GM23338 (cell line): ENCODE measurements at regions not wholly inside any gene's neighbourhood (a gene's known extent, or its start where the extent isn't known, plus 50 kb on each side); places are given as distances from the start of the nearest gene placed in this dataset.

Experiments
- ATAC-seq: fragments of 200-7000 bp; cut with Tn5 transposase; 3 replicates; pipeline ENCODE4 v1.9.1; 2020
- DNase-seq: peaks from one replicate; pipeline ENCODE4 v3.0.0-alpha.2; 2015; ENCODE audit warnings: low spot score
- H2AFZ ChIP-seq: fragments of 200-600 bp; sonication (generic); 2 replicates; pipeline ENCODE4 v1.8.0; 2016; ENCODE audit warnings: antibody characterized with exemption, mild to moderate bottlenecking, moderate library complexity
- H3F3A ChIP-seq: fragments of 200-600 bp; sonication (generic); replicated peaks from 2 replicates; pipeline ENCODE4 v1.8.0; 2017; ENCODE audit warnings: antibody characterized with exemption, mixed run types, low read depth
- H3K27ac ChIP-seq: fragments of 200-600 bp; sonication (generic); 2 replicates; pipeline ENCODE4 v1.6.1; 2016; ENCODE audit warnings: low read depth
- H3K27me3 ChIP-seq: fragments of 200-600 bp; sonication (generic); 2 replicates; pipeline ENCODE4 v1.8.0; 2016; ENCODE audit warnings: mild to moderate bottlenecking, mixed run types, moderate library complexity; ENCODE audit not compliant: insufficient read depth
- H3K36me3 ChIP-seq: fragments of 200-600 bp; sonication (generic); 2 replicates; pipeline ENCODE4 v1.8.0; 2016; ENCODE audit warnings: mild to moderate bottlenecking; ENCODE audit not compliant: insufficient read depth
- H3K4me1 ChIP-seq: fragments of 200-600 bp; sonication (generic); 2 replicates; pipeline ENCODE4 v1.8.0; 2016; ENCODE audit warnings: mild to moderate bottlenecking, moderate library complexity; ENCODE audit not compliant: insufficient read depth
- H3K4me2 ChIP-seq: fragments of 200-600 bp; sonication (generic); 2 replicates; pipeline ENCODE4 v1.7.1; 2017; ENCODE audit warnings: mixed run types
- H3K4me3 ChIP-seq: fragments of 200-600 bp; sonication (generic); 2 replicates; pipeline ENCODE4 v1.6.1; 2016; ENCODE audit warnings: mixed run types
- H3K79me2 ChIP-seq: fragments of 200-600 bp; sonication (generic); replicated peaks from 2 replicates; pipeline ENCODE4 v1.8.0; 2017; ENCODE audit warnings: mild to moderate bottlenecking; ENCODE audit not compliant: insufficient read depth
- H3K9me2 ChIP-seq: fragments of 200-600 bp; sonication (generic); 2 replicates; pipeline ENCODE4 v1.8.0; 2017; ENCODE audit not compliant: insufficient read depth
- H4K20me1 ChIP-seq: fragments of 200-600 bp; sonication (generic); replicated peaks from 2 replicates; pipeline ENCODE4 v1.8.0; 2017; ENCODE audit warnings: mild to moderate bottlenecking; ENCODE audit not compliant: insufficient read depth
- H3K27ac Mint-ChIP-seq: 2 replicates; pipeline ENCODE4 v1.8.0; 2020; ENCODE audit warnings: inconsistent platforms, mild to moderate bottlenecking, moderate library complexity, mixed read lengths
- H3K27me3 Mint-ChIP-seq: 3 replicates; pipeline ENCODE4 v1.8.0; 2022; ENCODE audit warnings: low read depth, mild to moderate bottlenecking, moderate library complexity, mixed read lengths, inconsistent platforms; ENCODE audit not compliant: insufficient read depth, poor library complexity
- H3K36me3 Mint-ChIP-seq: 3 replicates; pipeline ENCODE4 v1.8.0; 2021; ENCODE audit warnings: low read depth, mild to moderate bottlenecking, inconsistent platforms, moderate library complexity, mixed read lengths
- H3K4me1 Mint-ChIP-seq: 3 replicates; pipeline ENCODE4 v1.8.0; 2020; ENCODE audit warnings: mild to moderate bottlenecking, inconsistent platforms, mixed read lengths
- H3K4me3 Mint-ChIP-seq: 3 replicates; pipeline ENCODE4 v1.8.0; 2021; ENCODE audit warnings: moderate library complexity, mild to moderate bottlenecking, inconsistent platforms, mixed read lengths
- H3K9me3 Mint-ChIP-seq: 3 replicates; pipeline ENCODE4 v1.8.0; 2020; ENCODE audit warnings: moderate library complexity, mild to moderate bottlenecking, inconsistent platforms, mixed read lengths
- CREB1 ChIP-seq: fragments of 250-450 bp; sonication (Bioruptor Pico); IDR thresholded peaks from 2 replicates; pipeline ENCODE4 v1.5.0; 2020; ENCODE audit warnings: low read depth, mild to moderate bottlenecking, moderate library complexity
- EZH2 ChIP-seq: fragments of 200-600 bp; sonication (generic); IDR thresholded peaks from one replicate; pipeline ENCODE4 v1.8.0; 2017; ENCODE audit warnings: antibody characterized with exemption, mild to moderate bottlenecking, low read depth; ENCODE audit not compliant: unreplicated experiment
- EZH2phosphoT487 ChIP-seq: fragments of 200-600 bp; sonication (generic); IDR thresholded peaks from one replicate; pipeline ENCODE4 v1.8.1; 2018; ENCODE audit warnings: antibody characterized with exemption; ENCODE audit not compliant: unreplicated experiment
- JUNB ChIP-seq: IDR thresholded peaks from one replicate; pipeline ENCODE4 v1.6.1; 2016; ENCODE audit warnings: antibody characterized with exemption; ENCODE audit not compliant: unreplicated experiment
- NANOG ChIP-seq: IDR thresholded peaks from 2 replicates; pipeline ENCODE4 v1.6.1; 2016; ENCODE audit warnings: antibody characterized with exemption, borderline replicate concordance
- POLR2AphosphoS5 ChIP-seq: IDR thresholded peaks from 2 replicates; pipeline ENCODE4 v1.6.1; 2016; ENCODE audit warnings: antibody characterized with exemption, low read depth
- STAT1 ChIP-seq: IDR thresholded peaks from one replicate; pipeline ENCODE4 v1.6.1; 2016; ENCODE audit warnings: antibody characterized with exemption; ENCODE audit not compliant: unreplicated experiment
- ZNF114 ChIP-seq: fragments of 250-450 bp; sonication (Bioruptor Pico); IDR thresholded peaks from 2 replicates; pipeline ENCODE4 v1.5.0; 2020; ENCODE audit warnings: mild to moderate bottlenecking, moderate library complexity
- ZNF331 ChIP-seq: fragments of 250-450 bp; sonication (Bioruptor Pico); IDR thresholded peaks from 2 replicates; pipeline ENCODE4 v1.5.0; 2020; ENCODE audit warnings: low read depth, mild to moderate bottlenecking, moderate library complexity
- TF ChIP-seq, protein P1 (sequence below): IDR thresholded peaks from one replicate; pipeline ENCODE4 v1.6.1; 2018; ENCODE audit warnings: antibody characterized with exemption; ENCODE audit not compliant: unreplicated experiment
- TF ChIP-seq, protein P2 (sequence below): fragments of 250-450 bp; sonication (Bioruptor Pico); IDR thresholded peaks from 2 replicates; pipeline ENCODE4 v1.5.0; 2020; ENCODE audit warnings: mild to moderate bottlenecking, moderate library complexity
- TF ChIP-seq, protein P3 (sequence below), 2 experiments: fragments of 200-600 bp in 1 of 2; sonication (generic) in 1 of 2; conservative IDR thresholded peaks; 2 replicates each; pipeline versions ENCODE4 v1.5.1 to v1.6.1; 2016 to 2017; ENCODE audit warnings: antibody characterized with exemption in 2 of 2, low read depth in 2 of 2, mild to moderate bottlenecking in 2 of 2, moderate library complexity in 1 of 2
- TF ChIP-seq, protein P4 (sequence below): IDR thresholded peaks from 2 replicates; pipeline ENCODE4 v1.6.1; 2016; ENCODE audit warnings: antibody characterized with exemption

DNA sequence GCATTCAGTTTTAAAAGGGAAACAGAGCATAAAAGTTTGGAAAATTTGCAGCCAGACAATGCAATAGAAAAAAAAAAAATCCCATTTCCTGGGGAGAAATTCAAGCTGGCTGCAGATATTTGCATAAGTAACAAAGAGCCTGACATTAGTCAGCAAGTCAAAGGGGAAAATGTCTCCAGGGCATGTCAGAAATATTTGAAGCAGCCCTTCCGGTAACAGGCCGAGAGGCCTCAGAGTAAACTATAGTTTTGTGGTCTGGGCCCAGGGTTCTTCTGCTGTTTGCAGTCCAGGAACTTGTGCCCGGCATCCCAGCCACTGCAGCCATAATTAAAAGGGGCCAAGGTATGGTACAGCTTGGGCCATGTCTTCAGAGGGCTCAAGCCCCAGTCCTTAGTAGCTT is 411.6 kb upstream of the BCHE start:
- no peaks in the 10 kb centered on the region for H3K27me3 ChIP-seq
- H3K4me2 ChIP-seq = no peak overlapping the region
- H3F3A ChIP-seq = no peaks in the 10 kb centered on the region
- Mint-ChIP-seq H3K4me3 (no peak overlapping the region), H3K36me3 (peaks cover 24% of the 10 kb centered on the region), H3K4me1 (peaks cover 6% of the 10 kb centered on the region; the same call in 1 of the 3 replicates), H3K27me3 (no peaks in the 10 kb centered on the region), H3K27ac (no peak overlapping the region), H3K9me3 (peaks cover 23% of the 10 kb centered on the region)
- H3K79me2 ChIP-seq = no peaks in the 10 kb centered on the region
- no peaks in the 10 kb centered on the region for H4K20me1 ChIP-seq
- H3K9me2 ChIP-seq = no peaks in the 10 kb centered on the region
- H3K4me1 ChIP-seq = no peaks in the 10 kb centered on the region
- ATAC-seq (no peak), DNase-seq (peak; percentile 15)
- no peak overlapping the region for H3K27ac ChIP-seq
- TF ChIP-seq ZNF331 (CRISPR knock-in tag) (no peak), NANOG (no peak), POLR2AphosphoS5 (no peak), STAT1 (no peak), JUNB (no peak), EZH2phosphoT487 (no peak), ZNF114 (CRISPR knock-in tag) (no peak), EZH2 (no peak), CREB1 (CRISPR knock-in tag) (no peak)
- TF ChIP-seq, protein P1, sequence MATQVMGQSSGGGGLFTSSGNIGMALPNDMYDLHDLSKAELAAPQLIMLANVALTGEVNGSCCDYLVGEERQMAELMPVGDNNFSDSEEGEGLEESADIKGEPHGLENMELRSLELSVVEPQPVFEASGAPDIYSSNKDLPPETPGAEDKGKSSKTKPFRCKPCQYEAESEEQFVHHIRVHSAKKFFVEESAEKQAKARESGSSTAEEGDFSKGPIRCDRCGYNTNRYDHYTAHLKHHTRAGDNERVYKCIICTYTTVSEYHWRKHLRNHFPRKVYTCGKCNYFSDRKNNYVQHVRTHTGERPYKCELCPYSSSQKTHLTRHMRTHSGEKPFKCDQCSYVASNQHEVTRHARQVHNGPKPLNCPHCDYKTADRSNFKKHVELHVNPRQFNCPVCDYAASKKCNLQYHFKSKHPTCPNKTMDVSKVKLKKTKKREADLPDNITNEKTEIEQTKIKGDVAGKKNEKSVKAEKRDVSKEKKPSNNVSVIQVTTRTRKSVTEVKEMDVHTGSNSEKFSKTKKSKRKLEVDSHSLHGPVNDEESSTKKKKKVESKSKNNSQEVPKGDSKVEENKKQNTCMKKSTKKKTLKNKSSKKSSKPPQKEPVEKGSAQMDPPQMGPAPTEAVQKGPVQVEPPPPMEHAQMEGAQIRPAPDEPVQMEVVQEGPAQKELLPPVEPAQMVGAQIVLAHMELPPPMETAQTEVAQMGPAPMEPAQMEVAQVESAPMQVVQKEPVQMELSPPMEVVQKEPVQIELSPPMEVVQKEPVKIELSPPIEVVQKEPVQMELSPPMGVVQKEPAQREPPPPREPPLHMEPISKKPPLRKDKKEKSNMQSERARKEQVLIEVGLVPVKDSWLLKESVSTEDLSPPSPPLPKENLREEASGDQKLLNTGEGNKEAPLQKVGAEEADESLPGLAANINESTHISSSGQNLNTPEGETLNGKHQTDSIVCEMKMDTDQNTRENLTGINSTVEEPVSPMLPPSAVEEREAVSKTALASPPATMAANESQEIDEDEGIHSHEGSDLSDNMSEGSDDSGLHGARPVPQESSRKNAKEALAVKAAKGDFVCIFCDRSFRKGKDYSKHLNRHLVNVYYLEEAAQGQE = no peak
- TF ChIP-seq, protein P2, sequence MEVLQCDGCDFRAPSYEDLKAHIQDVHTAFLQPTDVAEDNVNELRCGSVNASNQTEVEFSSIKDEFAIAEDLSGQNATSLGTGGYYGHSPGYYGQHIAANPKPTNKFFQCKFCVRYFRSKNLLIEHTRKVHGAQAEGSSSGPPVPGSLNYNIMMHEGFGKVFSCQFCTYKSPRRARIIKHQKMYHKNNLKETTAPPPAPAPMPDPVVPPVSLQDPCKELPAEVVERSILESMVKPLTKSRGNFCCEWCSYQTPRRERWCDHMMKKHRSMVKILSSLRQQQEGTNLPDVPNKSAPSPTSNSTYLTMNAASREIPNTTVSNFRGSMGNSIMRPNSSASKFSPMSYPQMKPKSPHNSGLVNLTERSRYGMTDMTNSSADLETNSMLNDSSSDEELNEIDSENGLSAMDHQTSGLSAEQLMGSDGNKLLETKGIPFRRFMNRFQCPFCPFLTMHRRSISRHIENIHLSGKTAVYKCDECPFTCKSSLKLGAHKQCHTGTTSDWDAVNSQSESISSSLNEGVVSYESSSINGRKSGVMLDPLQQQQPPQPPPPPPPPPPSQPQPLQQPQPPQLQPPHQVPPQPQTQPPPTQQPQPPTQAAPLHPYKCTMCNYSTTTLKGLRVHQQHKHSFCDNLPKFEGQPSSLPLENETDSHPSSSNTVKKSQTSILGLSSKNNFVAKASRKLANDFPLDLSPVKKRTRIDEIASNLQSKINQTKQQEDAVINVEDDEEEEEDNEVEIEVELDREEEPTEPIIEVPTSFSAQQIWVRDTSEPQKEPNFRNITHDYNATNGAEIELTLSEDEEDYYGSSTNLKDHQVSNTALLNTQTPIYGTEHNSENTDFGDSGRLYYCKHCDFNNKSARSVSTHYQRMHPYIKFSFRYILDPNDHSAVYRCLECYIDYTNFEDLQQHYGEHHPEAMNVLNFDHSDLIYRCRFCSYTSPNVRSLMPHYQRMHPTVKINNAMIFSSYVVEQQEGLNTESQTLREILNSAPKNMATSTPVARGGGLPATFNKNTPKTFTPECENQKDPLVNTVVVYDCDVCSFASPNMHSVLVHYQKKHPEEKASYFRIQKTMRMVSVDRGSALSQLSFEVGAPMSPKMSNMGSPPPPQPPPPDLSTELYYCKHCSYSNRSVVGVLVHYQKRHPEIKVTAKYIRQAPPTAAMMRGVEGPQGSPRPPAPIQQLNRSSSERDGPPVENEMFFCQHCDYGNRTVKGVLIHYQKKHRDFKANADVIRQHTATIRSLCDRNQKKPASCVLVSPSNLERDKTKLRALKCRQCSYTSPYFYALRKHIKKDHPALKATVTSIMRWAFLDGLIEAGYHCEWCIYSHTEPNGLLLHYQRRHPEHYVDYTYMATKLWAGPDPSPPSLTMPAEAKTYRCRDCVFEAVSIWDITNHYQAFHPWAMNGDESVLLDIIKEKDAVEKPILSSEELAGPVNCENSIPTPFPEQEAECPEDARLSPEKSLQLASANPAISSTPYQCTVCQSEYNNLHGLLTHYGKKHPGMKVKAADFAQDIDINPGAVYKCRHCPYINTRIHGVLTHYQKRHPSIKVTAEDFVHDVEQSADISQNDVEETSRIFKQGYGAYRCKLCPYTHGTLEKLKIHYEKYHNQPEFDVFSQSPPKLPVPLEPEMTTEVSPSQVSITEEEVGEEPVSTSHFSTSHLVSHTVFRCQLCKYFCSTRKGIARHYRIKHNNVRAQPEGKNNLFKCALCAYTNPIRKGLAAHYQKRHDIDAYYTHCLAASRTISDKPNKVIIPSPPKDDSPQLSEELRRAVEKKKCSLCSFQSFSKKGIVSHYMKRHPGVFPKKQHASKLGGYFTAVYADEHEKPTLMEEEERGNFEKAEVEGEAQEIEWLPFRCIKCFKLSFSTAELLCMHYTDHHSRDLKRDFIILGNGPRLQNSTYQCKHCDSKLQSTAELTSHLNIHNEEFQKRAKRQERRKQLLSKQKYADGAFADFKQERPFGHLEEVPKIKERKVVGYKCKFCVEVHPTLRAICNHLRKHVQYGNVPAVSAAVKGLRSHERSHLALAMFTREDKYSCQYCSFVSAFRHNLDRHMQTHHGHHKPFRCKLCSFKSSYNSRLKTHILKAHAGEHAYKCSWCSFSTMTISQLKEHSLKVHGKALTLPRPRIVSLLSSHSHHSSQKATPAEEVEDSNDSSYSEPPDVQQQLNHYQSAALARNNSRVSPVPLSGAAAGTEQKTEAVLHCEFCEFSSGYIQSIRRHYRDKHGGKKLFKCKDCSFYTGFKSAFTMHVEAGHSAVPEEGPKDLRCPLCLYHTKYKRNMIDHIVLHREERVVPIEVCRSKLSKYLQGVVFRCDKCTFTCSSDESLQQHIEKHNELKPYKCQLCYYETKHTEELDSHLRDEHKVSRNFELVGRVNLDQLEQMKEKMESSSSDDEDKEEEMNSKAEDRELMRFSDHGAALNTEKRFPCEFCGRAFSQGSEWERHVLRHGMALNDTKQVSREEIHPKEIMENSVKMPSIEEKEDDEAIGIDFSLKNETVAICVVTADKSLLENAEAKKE (CRISPR knock-in tag) = no peak
- TF ChIP-seq, protein P3, sequence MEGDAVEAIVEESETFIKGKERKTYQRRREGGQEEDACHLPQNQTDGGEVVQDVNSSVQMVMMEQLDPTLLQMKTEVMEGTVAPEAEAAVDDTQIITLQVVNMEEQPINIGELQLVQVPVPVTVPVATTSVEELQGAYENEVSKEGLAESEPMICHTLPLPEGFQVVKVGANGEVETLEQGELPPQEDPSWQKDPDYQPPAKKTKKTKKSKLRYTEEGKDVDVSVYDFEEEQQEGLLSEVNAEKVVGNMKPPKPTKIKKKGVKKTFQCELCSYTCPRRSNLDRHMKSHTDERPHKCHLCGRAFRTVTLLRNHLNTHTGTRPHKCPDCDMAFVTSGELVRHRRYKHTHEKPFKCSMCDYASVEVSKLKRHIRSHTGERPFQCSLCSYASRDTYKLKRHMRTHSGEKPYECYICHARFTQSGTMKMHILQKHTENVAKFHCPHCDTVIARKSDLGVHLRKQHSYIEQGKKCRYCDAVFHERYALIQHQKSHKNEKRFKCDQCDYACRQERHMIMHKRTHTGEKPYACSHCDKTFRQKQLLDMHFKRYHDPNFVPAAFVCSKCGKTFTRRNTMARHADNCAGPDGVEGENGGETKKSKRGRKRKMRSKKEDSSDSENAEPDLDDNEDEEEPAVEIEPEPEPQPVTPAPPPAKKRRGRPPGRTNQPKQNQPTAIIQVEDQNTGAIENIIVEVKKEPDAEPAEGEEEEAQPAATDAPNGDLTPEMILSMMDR (conservative IDR thresholded peaks at IDR 0.05; ENCODE audit: low read depth in 2 of 2) = no peak
- TF ChIP-seq, protein P4, sequence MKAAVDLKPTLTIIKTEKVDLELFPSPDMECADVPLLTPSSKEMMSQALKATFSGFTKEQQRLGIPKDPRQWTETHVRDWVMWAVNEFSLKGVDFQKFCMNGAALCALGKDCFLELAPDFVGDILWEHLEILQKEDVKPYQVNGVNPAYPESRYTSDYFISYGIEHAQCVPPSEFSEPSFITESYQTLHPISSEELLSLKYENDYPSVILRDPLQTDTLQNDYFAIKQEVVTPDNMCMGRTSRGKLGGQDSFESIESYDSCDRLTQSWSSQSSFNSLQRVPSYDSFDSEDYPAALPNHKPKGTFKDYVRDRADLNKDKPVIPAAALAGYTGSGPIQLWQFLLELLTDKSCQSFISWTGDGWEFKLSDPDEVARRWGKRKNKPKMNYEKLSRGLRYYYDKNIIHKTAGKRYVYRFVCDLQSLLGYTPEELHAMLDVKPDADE = no peak
- no peak overlapping the region; the same call in 1 of the 2 replicates for H2AFZ ChIP-seq
- no peak overlapping the region for H3K4me3 ChIP-seq
- H3K36me3 ChIP-seq = no peaks in the 10 kb centered on the region; the same call in 1 of the 2 replicates
